Stromal cell of bone marrow (primary cell): ENCODE measurements at regions not wholly inside any gene's neighbourhood (a gene's known extent, or its start where the extent isn't known, plus 50 kb on each side); places are given as distances from the start of the nearest gene placed in this dataset.
A peak's percentile ranks its signal among the peaks of the same experiment; 100 is the strongest.
"Not testable (repeated sequence)": the region's sequence is repeated elsewhere in the genome, so short reads cannot be mapped to it uniquely, and the experiment has no call there.

Experiments used
- DNase-seq: peaks from one replicate; pipeline ENCODE4 v3.0.0-alpha.2; 2012; ENCODE audit warnings: low read depth

GRCh38 chr4:151522866-151523519 lies 114.0 kb downstream of the FHIP1A start:
- DNase-seq: no peak

GRCh38 chr4:151524610-151525009 lies 115.6 kb downstream of the FHIP1A start:
- no peak for DNase-seq

- DNase-seq: not testable (repeated sequence)
Observed at GRCh38 chr4:151526489-151526888, 117.5 kb downstream of the FHIP1A start.

- no peak for DNase-seq
Observed at GRCh38 chr4:151527699-151528098, 118.7 kb downstream of the FHIP1A start.

GRCh38 chr4:151529187-151529586 lies 120.2 kb downstream of the FHIP1A start:
- no peak for DNase-seq

- no peak for DNase-seq
Observed at GRCh38 chr4:151530230-151530629, 121.3 kb downstream of the FHIP1A start.

GRCh38 chr4:151530783-151531182 lies 121.8 kb downstream of the FHIP1A start:
- DNase-seq: no peak

GRCh38 chr4:151532001-151532708 lies 123.2 kb downstream of the FHIP1A start:
- DNase-seq: no peak

GRCh38 chr4:151534195-151534594 lies 125.2 kb downstream of the FHIP1A start:
- no peak for DNase-seq

GRCh38 chr4:151535366-151535765 lies 126.4 kb downstream of the FHIP1A start:
- no peak for DNase-seq

- DNase-seq: peak; percentile 43
Observed at GRCh38 chr4:151537687-151538086, 128.7 kb downstream of the FHIP1A start.

GRCh38 chr4:151538963-151539362 lies 130.0 kb downstream of the FHIP1A start:
- DNase-seq: no peak

GRCh38 chr4:151540728-151541388 lies 131.9 kb downstream of the FHIP1A start:
- peak; percentile 70 for DNase-seq

GRCh38 chr4:151541389-151542071 lies 132.6 kb downstream of the FHIP1A start:
- DNase-seq: peak; percentile 74

GRCh38 chr4:151548708-151549107 lies 139.7 kb downstream of the FHIP1A start:
- DNase-seq: no peak

- not testable (repeated sequence) for DNase-seq
Observed at GRCh38 chr4:151549378-151549777, 140.4 kb downstream of the FHIP1A start.

GRCh38 chr4:151553874-151554273 lies 144.9 kb downstream of the FHIP1A start:
- DNase-seq: no peak

GRCh38 chr4:151555151-151555945 lies 146.4 kb downstream of the FHIP1A start:
- no peak for DNase-seq

- DNase-seq: no peak
Observed at GRCh38 chr4:151558496-151559113, 149.6 kb downstream of the FHIP1A start.

- no peak for DNase-seq
Observed at GRCh38 chr4:151559595-151559994, 150.6 kb downstream of the FHIP1A start.

GRCh38 chr4:151561551-151562256 lies 152.7 kb downstream of the FHIP1A start:
- DNase-seq: no peak
